ENCODE measurements at regions not wholly inside any gene's neighbourhood (a gene's known extent, or its start where the extent isn't known, plus 50 kb on each side); places are given as distances from the start of the nearest gene placed in this dataset.

DNA sequence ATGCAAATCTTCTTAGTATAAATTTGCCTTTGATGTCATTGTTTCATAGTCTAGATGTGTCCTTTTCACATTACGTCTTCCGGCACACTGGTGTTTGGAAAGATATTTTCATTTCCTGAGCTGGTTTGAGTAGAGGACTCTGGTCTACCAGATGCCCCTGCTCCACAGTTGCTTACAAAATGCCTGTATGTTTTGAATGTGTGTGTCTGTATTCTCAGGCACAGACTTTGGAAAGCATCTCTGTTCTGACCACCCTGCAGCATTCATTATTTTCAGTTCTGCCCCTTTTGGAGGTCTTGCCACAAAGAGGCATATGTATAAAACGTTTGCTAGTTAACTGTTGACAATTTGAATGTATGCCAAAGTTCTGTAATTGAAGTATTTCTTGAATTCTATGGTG, 236.0 kb upstream of the GOLIM4 start:
- no peak overlapping the region for H3K27ac ChIP-seq
- H3K9me3 ChIP-seq = no peaks in the 10 kb centered on the region
- H3K27me3 ChIP-seq = no peaks in the 10 kb centered on the region
- intact Hi-C loops (cut with DNase I) = no loop called here
- H3K4me3 ChIP-seq = no peak overlapping the region
- 56 to 59% (median 57%) methylated on average over 3 of the region's 3 CpGs for WGBS, 3 donors
- H3K4me1 ChIP-seq (ENCODE audit: insufficient read depth) = no peaks in the 10 kb centered on the region
- H3K36me3 ChIP-seq = no peaks in the 10 kb centered on the region
- TF ChIP-seq EP300 (IDR thresholded peaks at IDR 0.05) (no peak), POLR2A (IDR thresholded peaks at IDR 0.05) (no peak)
- TF ChIP-seq, protein P1, sequence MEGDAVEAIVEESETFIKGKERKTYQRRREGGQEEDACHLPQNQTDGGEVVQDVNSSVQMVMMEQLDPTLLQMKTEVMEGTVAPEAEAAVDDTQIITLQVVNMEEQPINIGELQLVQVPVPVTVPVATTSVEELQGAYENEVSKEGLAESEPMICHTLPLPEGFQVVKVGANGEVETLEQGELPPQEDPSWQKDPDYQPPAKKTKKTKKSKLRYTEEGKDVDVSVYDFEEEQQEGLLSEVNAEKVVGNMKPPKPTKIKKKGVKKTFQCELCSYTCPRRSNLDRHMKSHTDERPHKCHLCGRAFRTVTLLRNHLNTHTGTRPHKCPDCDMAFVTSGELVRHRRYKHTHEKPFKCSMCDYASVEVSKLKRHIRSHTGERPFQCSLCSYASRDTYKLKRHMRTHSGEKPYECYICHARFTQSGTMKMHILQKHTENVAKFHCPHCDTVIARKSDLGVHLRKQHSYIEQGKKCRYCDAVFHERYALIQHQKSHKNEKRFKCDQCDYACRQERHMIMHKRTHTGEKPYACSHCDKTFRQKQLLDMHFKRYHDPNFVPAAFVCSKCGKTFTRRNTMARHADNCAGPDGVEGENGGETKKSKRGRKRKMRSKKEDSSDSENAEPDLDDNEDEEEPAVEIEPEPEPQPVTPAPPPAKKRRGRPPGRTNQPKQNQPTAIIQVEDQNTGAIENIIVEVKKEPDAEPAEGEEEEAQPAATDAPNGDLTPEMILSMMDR (IDR thresholded peaks at IDR 0.05) = no peak
- no peak for DNase-seq

GRCh38 chr3:168330983-168331382, 235.3 kb upstream of the GOLIM4 start:
- no peaks in the 10 kb centered on the region for H3K27me3 ChIP-seq
- H3K4me3 ChIP-seq = no peak overlapping the region
- no peaks in the 10 kb centered on the region for H3K4me1 ChIP-seq (ENCODE audit: insufficient read depth)
- intact Hi-C loops (cut with DNase I) = no loop called here
- H3K27ac ChIP-seq = no peak overlapping the region
- no peak for DNase-seq
- no peaks in the 10 kb centered on the region for H3K9me3 ChIP-seq
- WGBS, 3 donors = 81 to 87% (median 84%) methylated on average over 3 of the region's 3 CpGs
- H3K36me3 ChIP-seq = no peaks in the 10 kb centered on the region
- TF ChIP-seq EP300 (IDR thresholded peaks at IDR 0.05) (no peak), POLR2A (IDR thresholded peaks at IDR 0.05) (no peak)
- TF ChIP-seq, protein P1 (IDR thresholded peaks at IDR 0.05) = no peak

GRCh38 chr3:168327856-168328255, 232.1 kb upstream of the GOLIM4 start:
- Histone ChIP-seq H3K4me1 (ENCODE audit: insufficient read depth) (no peaks in the 10 kb centered on the region), H3K9me3 (no peaks in the 10 kb centered on the region), H3K27me3 (no peaks in the 10 kb centered on the region), H3K36me3 (no peaks in the 10 kb centered on the region), H3K4me3 (no peak overlapping the region), H3K27ac (no peak overlapping the region)
- 6 to 33% (median 7%) methylated on average over 1 of the region's 1 CpG for WGBS, 3 donors
- TF ChIP-seq POLR2A (IDR thresholded peaks at IDR 0.05) (no peak), EP300 (IDR thresholded peaks at IDR 0.05) (no peak)
- TF ChIP-seq, protein P1 (IDR thresholded peaks at IDR 0.05) = no peak
- intact Hi-C loops (cut with DNase I) = no loop called here
- DNase-seq = no peak

GRCh38 chr3:168325684-168326083, 230.0 kb upstream of the GOLIM4 start:
- Histone ChIP-seq H3K4me1 (ENCODE audit: insufficient read depth) (no peaks in the 10 kb centered on the region), H3K9me3 (no peaks in the 10 kb centered on the region), H3K27me3 (no peaks in the 10 kb centered on the region), H3K27ac (no peak overlapping the region), H3K4me3 (no peak overlapping the region), H3K36me3 (no peaks in the 10 kb centered on the region)
- TF ChIP-seq EP300 (IDR thresholded peaks at IDR 0.05) = no peak
- TF ChIP-seq POLR2A (IDR thresholded peaks at IDR 0.05) = no peak
- TF ChIP-seq, protein P1 (IDR thresholded peaks at IDR 0.05) = no peak
- intact Hi-C loops (cut with DNase I) = no loop called here
- no peak for DNase-seq

GRCh38 chr3:168322941-168323340, 227.2 kb upstream of the GOLIM4 start:
- no peak for DNase-seq
- WGBS, 3 donors = 51 to 63% (median 55%) methylated on average over 4 of the region's 4 CpGs
- no peaks in the 10 kb centered on the region for H3K9me3 ChIP-seq
- H3K4me3 ChIP-seq = no peak overlapping the region
- no peaks in the 10 kb centered on the region for H3K36me3 ChIP-seq
- H3K4me1 ChIP-seq (ENCODE audit: insufficient read depth) = no peaks in the 10 kb centered on the region
- no peaks in the 10 kb centered on the region for H3K27me3 ChIP-seq
- no peak for TF ChIP-seq POLR2A (IDR thresholded peaks at IDR 0.05)
- intact Hi-C loops (cut with DNase I) = no loop called here
- H3K27ac ChIP-seq = no peak overlapping the region

All from ovary (tissue), 7 donors.